NCI-H2081 treated with DMSO at 0.1 percent for 48 hours (cell line): ENCODE measurements at regions not wholly inside any gene's neighbourhood (a gene's known extent, or its start where the extent isn't known, plus 50 kb on each side); places are given as distances from the start of the nearest gene placed in this dataset.
"Not testable (repeated sequence)": the region's sequence is repeated elsewhere in the genome, so short reads cannot be mapped to it uniquely, and the experiment has no call there.

Experiments used
- DNase-seq: peaks from one replicate; lab custom pipeline; 2025; lab: John Stamatoyannopoulos, UW

DNA sequence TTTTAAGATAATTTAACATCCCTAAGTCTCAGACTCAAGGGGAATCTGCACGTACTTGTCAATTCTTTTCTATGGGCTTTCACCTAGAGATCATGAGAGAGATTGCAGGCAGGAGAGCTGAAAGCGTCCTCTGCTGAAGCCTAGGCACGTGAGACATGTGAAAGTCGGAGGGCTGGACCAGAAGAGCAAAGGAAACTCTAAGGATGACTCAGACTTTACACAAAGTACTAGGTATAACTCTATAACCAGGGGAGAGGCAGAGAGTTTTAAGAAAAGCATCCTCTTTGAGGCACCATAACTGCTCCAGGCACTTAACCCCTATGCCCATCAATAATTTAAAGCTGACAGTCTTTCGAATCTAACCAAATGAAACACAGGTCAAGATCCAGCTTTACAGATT, 436.6 kb downstream of the VGLL3 start:
- DNase-seq = no peak

GRCh38 chr3:86547692-86548091, 443.3 kb downstream of the VGLL3 start:
- DNase-seq = no peak

DNA sequence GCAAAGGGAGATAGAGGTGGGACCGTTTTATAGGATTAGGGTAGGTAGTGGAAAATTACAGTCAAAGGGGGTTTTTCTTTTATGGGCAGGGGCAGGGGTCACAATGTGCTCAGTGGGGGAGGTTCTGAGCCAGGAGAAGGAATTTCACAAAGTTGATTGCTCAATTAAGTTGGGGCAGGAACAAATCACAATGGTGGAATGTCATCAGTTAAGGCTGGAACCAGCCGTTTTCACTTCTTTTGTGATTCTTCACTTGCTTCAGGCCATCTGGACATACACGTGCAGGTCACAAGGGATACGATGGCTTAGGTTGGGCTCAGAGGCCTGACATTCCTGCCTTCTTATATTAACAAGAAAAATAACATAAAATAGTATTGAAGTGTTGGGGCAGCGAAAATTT, 453.8 kb downstream of the VGLL3 start:
- DNase-seq = no peak

GRCh38 chr3:86519819-86520218, 471.1 kb downstream of the VGLL3 start:
- DNase-seq = no peak

GRCh38 chr3:86481636-86482035, 509.3 kb downstream of the VGLL3 start:
- no peak for DNase-seq

GRCh38 chr3:86481031-86481430, 509.9 kb downstream of the VGLL3 start:
- no peak for DNase-seq

GRCh38 chr3:86464180-86464579, 526.8 kb downstream of the VGLL3 start:
- no peak for DNase-seq

DNA sequence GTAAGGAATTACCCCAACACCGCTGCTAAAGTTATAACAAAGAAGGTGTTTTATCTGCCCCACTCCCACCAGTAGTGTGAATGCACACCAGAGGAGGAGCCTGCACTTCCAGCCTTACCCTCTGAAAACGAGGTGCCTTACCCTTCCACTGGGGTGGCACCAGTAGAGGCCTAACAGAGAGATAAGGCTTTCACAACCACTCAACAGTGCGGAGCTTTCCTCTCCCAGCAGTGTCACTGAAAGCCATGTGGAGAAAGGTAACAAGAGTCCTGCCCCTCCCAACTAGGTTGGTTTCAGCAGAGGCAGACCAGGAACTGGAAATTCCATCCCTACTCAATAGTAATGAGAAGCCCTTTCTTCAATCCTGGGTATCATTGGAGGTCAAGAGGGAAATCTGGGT, 539.2 kb downstream of the VGLL3 start:
- DNase-seq = no peak

- no peak for DNase-seq
Observed at GRCh38 chr3:86438544-86438943, 552.4 kb downstream of the VGLL3 start.

DNA sequence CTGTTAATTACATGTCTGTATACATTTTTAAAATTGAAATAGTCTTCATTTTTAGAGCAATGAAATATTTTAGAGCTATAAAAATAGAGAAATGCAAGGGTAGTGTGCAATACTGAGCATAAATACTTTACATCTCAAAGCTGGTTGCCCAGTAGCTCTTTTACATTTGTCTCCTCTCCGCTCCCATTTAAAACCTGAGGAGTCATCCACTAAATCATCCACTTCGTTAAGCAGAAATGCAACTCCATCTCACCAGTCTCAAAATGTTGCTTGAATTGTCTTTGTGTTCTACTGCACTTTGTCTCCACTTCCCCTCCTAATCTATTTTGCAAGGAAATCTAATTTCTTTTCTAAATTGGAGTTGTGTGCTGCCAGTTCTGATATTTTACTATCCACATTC, 563.6 kb downstream of the VGLL3 start:
- DNase-seq = no peak

GRCh38 chr3:86420990-86421739, 569.8 kb downstream of the VGLL3 start:
- no peak for DNase-seq

- DNase-seq = no peak
Observed at GRCh38 chr3:86418861-86419260, 572.1 kb downstream of the VGLL3 start.

DNA sequence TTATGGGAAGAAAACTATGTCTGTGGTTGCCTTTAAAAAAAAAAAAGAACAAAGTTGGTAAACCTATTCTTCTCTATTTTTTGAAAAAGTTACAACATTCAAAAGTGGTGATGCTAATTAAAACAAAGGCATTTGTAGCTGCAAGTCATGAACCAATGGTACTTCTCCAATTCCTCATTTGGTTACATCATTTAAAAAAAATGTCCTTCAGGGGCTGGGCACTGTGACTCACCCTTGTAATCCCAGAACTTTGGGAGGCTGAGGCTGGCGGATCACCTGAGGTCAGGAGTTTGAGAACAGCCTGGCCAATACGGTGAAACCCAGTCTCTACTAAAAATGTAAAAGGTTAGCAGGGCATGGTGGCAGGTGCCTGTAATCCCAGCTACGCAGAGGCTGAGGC, 574.6 kb downstream of the VGLL3 start:
- DNase-seq = no peak

DNA sequence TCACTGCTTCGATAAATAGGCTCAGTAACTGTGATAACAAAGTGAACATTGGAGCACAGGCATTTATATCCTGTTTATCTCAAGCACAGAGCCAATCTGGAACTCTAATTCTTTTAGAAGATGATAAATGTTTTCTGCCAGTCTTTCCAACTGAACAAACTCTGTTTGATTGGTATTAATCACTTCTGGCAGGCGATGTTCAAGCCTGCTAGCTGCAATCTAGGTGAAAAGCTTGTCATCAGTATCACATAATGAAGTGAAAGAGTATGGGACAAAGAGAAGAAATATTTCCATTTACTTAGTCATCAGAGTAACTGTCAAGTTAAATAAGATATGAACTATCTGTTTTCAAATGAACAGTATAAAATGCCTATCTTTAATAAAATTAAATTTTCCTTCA, 577.3 kb downstream of the VGLL3 start:
- DNase-seq = no peak

DNA sequence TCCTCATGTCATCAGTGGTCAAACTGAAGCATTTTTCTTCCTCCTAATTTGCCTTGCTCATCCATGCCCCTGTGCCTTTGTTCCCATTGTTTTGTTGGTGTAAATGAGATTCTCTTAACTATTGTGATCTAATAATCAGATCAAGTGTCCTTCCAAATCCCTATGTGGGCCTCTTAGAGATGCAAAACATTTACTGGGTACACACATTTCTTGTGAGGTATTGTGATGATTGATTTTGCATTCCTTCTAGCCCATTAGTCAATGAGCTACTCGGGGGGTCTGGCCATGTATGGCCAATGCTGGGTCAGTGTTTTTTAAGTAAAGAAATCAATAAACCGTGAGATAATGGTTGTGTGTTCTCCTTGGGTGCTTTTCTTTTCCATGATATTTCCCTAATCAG, 580.4 kb downstream of the VGLL3 start:
- no peak for DNase-seq

- DNase-seq = not testable (repeated sequence)
Observed at GRCh38 chr3:86389759-86390158, 601.2 kb downstream of the VGLL3 start.

DNA sequence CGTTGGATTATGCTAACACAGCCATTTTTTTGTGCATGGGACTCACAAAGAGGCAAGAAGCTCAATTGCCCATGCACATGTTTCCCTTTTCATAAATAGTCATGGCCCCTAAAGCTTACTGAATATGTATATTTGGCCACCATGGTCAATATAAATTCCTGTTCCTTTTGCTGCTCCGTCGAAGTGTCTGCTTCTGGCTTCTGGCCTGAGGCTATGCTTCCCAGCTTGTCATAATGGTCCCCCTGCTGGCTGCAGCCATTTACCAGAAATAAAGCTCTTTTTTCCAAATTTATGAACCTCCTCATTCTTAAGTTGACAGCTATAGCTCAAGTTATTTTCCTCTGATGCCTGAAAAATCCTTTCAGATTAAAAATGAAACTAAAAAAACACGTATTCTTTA, 602.1 kb downstream of the VGLL3 start:
- no peak for DNase-seq

GRCh38 chr3:86382556-86382955, 608.4 kb downstream of the VGLL3 start:
- DNase-seq = no peak

GRCh38 chr3:86381247-86381646, 609.7 kb downstream of the VGLL3 start:
- DNase-seq = no peak

GRCh38 chr3:86379280-86379679, 611.7 kb downstream of the VGLL3 start:
- DNase-seq = no peak

GRCh38 chr3:86378829-86379228, 612.1 kb downstream of the VGLL3 start:
- DNase-seq = no peak

- DNase-seq = not testable (repeated sequence)
Observed at GRCh38 chr3:86335566-86335965, 655.4 kb downstream of the VGLL3 start.

DNA sequence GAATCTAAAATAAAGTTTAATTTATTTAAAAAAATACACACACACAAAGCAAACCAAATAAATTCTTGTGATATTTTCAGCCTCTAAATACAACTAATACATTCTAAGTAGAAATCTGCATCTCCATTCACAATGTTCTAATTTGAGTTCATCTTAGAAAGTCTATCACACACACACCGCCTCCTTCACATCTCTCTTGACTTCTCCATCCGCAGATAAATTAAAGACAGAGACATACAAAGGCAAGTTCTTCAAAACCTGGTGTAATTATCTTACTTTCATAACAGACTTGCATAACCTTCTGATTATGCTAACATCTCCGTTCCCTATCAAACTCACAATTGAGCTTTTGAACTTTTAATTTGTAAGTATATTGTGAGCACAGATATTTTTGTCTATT, 657.3 kb downstream of the VGLL3 start:
- DNase-seq = no peak

- DNase-seq = no peak
Observed at GRCh38 chr3:86303935-86304334, 687.0 kb downstream of the VGLL3 start.
